Spleen (tissue), 7 donors: ENCODE measurements at regions not wholly inside any gene's neighbourhood (a gene's known extent, or its start where the extent isn't known, plus 50 kb on each side); places are given as distances from the start of the nearest gene placed in this dataset.

ENCODE experiments used
- POLR2A ChIP-seq, 3 donors: fragments of 450-650 bp; IDR thresholded peaks; one replicate each; pipeline ENCODE4 v1.5.1; 2017; ENCODE audit warnings: antibody characterized with exemption in 3 of 3, mild to moderate bottlenecking in 1 of 3
- POLR2AphosphoS5 ChIP-seq, 3 donors: sonication (generic); formaldehyde crosslinking; IDR thresholded peaks; one replicate each; pipeline ENCODE4 v1.5.1; 2017; ENCODE audit warnings: antibody characterized with exemption in 3 of 3
- TF ChIP-seq, protein P1 (sequence below), 11 experiments: fragments of 200-600 bp in 7 of 11; fragments of 450-650 bp in 4 of 11; sonication (generic) in 4 of 11; IDR thresholded peaks in 8 of 11; conservative IDR thresholded peaks in 3 of 11; 1 replicate in 7 of 11; 2 replicates in 4 of 11; pipeline versions ENCODE4 v1.4.0 to v1.8.0; 2016 to 2021; ENCODE audit warnings: antibody characterized with exemption in 11 of 11, inconsistent platforms in 4 of 11, mild to moderate bottlenecking in 1 of 11
- donor health status: DM: no; HTN: no; CAD: no; lungs with moderate emphysema.
- donor health status: DM: no; HTN: no; CAD: no.
- donor health status: DM: no; HTN: no; CAD: no.

DNA sequence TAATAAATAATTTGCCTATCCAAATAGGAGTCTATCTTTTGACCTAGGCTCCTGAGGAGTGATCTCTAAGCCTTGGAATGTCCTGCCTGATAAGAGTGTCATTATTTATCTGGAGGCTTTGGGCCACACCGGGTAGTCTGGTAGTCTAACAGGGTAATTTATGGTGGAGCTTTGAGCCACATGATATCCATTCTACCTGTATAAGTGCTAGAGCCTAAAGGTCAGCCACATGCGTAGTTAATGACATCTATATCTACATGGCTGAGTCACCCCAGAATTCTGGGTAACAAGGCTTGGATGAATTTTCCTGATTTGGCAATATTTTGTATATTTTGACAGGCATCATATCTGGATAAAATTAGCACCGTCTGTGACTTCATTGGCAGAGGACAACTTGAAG lies 681.4 kb downstream of the MCTP2 start:
- TF ChIP-seq POLR2A (IDR thresholded peaks at IDR 0.05) (no peak), POLR2AphosphoS5 (IDR thresholded peaks at IDR 0.05) (no peak)
- TF ChIP-seq, protein P1, sequence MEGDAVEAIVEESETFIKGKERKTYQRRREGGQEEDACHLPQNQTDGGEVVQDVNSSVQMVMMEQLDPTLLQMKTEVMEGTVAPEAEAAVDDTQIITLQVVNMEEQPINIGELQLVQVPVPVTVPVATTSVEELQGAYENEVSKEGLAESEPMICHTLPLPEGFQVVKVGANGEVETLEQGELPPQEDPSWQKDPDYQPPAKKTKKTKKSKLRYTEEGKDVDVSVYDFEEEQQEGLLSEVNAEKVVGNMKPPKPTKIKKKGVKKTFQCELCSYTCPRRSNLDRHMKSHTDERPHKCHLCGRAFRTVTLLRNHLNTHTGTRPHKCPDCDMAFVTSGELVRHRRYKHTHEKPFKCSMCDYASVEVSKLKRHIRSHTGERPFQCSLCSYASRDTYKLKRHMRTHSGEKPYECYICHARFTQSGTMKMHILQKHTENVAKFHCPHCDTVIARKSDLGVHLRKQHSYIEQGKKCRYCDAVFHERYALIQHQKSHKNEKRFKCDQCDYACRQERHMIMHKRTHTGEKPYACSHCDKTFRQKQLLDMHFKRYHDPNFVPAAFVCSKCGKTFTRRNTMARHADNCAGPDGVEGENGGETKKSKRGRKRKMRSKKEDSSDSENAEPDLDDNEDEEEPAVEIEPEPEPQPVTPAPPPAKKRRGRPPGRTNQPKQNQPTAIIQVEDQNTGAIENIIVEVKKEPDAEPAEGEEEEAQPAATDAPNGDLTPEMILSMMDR (IDR thresholded peaks at IDR 0.05 in 8 of 11, conservative IDR thresholded peaks at IDR 0.05 in 3 of 11), result no peak
